GM23338 (cell line): ENCODE measurements at regions not wholly inside any gene's neighbourhood (a gene's known extent, or its start where the extent isn't known, plus 50 kb on each side); places are given as distances from the start of the nearest gene placed in this dataset.
A peak's percentile ranks its signal among the peaks of the same experiment; 100 is the strongest.

Source experiments
- ATAC-seq: fragments of 200-7000 bp; cut with Tn5 transposase; 3 replicates; pipeline ENCODE4 v1.9.1; 2020
- DNase-seq: peaks from one replicate; pipeline ENCODE4 v3.0.0-alpha.2; 2015; ENCODE audit warnings: low spot score
- H2AFZ ChIP-seq: fragments of 200-600 bp; sonication (generic); 2 replicates; pipeline ENCODE4 v1.8.0; 2016; ENCODE audit warnings: antibody characterized with exemption, mild to moderate bottlenecking, moderate library complexity
- H3F3A ChIP-seq: fragments of 200-600 bp; sonication (generic); replicated peaks from 2 replicates; pipeline ENCODE4 v1.8.0; 2017; ENCODE audit warnings: antibody characterized with exemption, mixed run types, low read depth
- H3K27ac ChIP-seq: fragments of 200-600 bp; sonication (generic); 2 replicates; pipeline ENCODE4 v1.6.1; 2016; ENCODE audit warnings: low read depth
- H3K27me3 ChIP-seq: fragments of 200-600 bp; sonication (generic); 2 replicates; pipeline ENCODE4 v1.8.0; 2016; ENCODE audit warnings: mild to moderate bottlenecking, mixed run types, moderate library complexity; ENCODE audit not compliant: insufficient read depth
- H3K36me3 ChIP-seq: fragments of 200-600 bp; sonication (generic); 2 replicates; pipeline ENCODE4 v1.8.0; 2016; ENCODE audit warnings: mild to moderate bottlenecking; ENCODE audit not compliant: insufficient read depth
- H3K4me1 ChIP-seq: fragments of 200-600 bp; sonication (generic); 2 replicates; pipeline ENCODE4 v1.8.0; 2016; ENCODE audit warnings: mild to moderate bottlenecking, moderate library complexity; ENCODE audit not compliant: insufficient read depth
- H3K4me2 ChIP-seq: fragments of 200-600 bp; sonication (generic); 2 replicates; pipeline ENCODE4 v1.7.1; 2017; ENCODE audit warnings: mixed run types
- H3K4me3 ChIP-seq: fragments of 200-600 bp; sonication (generic); 2 replicates; pipeline ENCODE4 v1.6.1; 2016; ENCODE audit warnings: mixed run types
- H3K79me2 ChIP-seq: fragments of 200-600 bp; sonication (generic); replicated peaks from 2 replicates; pipeline ENCODE4 v1.8.0; 2017; ENCODE audit warnings: mild to moderate bottlenecking; ENCODE audit not compliant: insufficient read depth
- H3K9me2 ChIP-seq: fragments of 200-600 bp; sonication (generic); 2 replicates; pipeline ENCODE4 v1.8.0; 2017; ENCODE audit not compliant: insufficient read depth
- H4K20me1 ChIP-seq: fragments of 200-600 bp; sonication (generic); replicated peaks from 2 replicates; pipeline ENCODE4 v1.8.0; 2017; ENCODE audit warnings: mild to moderate bottlenecking; ENCODE audit not compliant: insufficient read depth
- H3K27ac Mint-ChIP-seq: 2 replicates; pipeline ENCODE4 v1.8.0; 2020; ENCODE audit warnings: inconsistent platforms, mild to moderate bottlenecking, moderate library complexity, mixed read lengths
- H3K27me3 Mint-ChIP-seq: 3 replicates; pipeline ENCODE4 v1.8.0; 2022; ENCODE audit warnings: low read depth, mild to moderate bottlenecking, moderate library complexity, mixed read lengths, inconsistent platforms; ENCODE audit not compliant: insufficient read depth, poor library complexity
- H3K36me3 Mint-ChIP-seq: 3 replicates; pipeline ENCODE4 v1.8.0; 2021; ENCODE audit warnings: low read depth, mild to moderate bottlenecking, inconsistent platforms, moderate library complexity, mixed read lengths
- H3K4me1 Mint-ChIP-seq: 3 replicates; pipeline ENCODE4 v1.8.0; 2020; ENCODE audit warnings: mild to moderate bottlenecking, inconsistent platforms, mixed read lengths
- H3K4me3 Mint-ChIP-seq: 3 replicates; pipeline ENCODE4 v1.8.0; 2021; ENCODE audit warnings: moderate library complexity, mild to moderate bottlenecking, inconsistent platforms, mixed read lengths
- H3K9me3 Mint-ChIP-seq: 3 replicates; pipeline ENCODE4 v1.8.0; 2020; ENCODE audit warnings: moderate library complexity, mild to moderate bottlenecking, inconsistent platforms, mixed read lengths
- CREB1 ChIP-seq: fragments of 250-450 bp; sonication (Bioruptor Pico); IDR thresholded peaks from 2 replicates; pipeline ENCODE4 v1.5.0; 2020; ENCODE audit warnings: low read depth, mild to moderate bottlenecking, moderate library complexity
- JUNB ChIP-seq: IDR thresholded peaks from one replicate; pipeline ENCODE4 v1.6.1; 2016; ENCODE audit warnings: antibody characterized with exemption; ENCODE audit not compliant: unreplicated experiment
- NANOG ChIP-seq: IDR thresholded peaks from 2 replicates; pipeline ENCODE4 v1.6.1; 2016; ENCODE audit warnings: antibody characterized with exemption, borderline replicate concordance
- POLR2AphosphoS5 ChIP-seq: IDR thresholded peaks from 2 replicates; pipeline ENCODE4 v1.6.1; 2016; ENCODE audit warnings: antibody characterized with exemption, low read depth
- STAT1 ChIP-seq: IDR thresholded peaks from one replicate; pipeline ENCODE4 v1.6.1; 2016; ENCODE audit warnings: antibody characterized with exemption; ENCODE audit not compliant: unreplicated experiment
- ZNF114 ChIP-seq: fragments of 250-450 bp; sonication (Bioruptor Pico); IDR thresholded peaks from 2 replicates; pipeline ENCODE4 v1.5.0; 2020; ENCODE audit warnings: mild to moderate bottlenecking, moderate library complexity
- ZNF331 ChIP-seq: fragments of 250-450 bp; sonication (Bioruptor Pico); IDR thresholded peaks from 2 replicates; pipeline ENCODE4 v1.5.0; 2020; ENCODE audit warnings: low read depth, mild to moderate bottlenecking, moderate library complexity
- TF ChIP-seq, protein P1 (sequence below): fragments of 250-450 bp; sonication (Bioruptor Pico); IDR thresholded peaks from 2 replicates; pipeline ENCODE4 v1.5.0; 2020; ENCODE audit warnings: mild to moderate bottlenecking, moderate library complexity
- TF ChIP-seq, protein P2 (sequence below), 2 experiments: fragments of 200-600 bp in 1 of 2; sonication (generic) in 1 of 2; conservative IDR thresholded peaks; 2 replicates each; pipeline versions ENCODE4 v1.5.1 to v1.6.1; 2016 to 2017; ENCODE audit warnings: antibody characterized with exemption in 2 of 2, low read depth in 2 of 2, mild to moderate bottlenecking in 2 of 2, moderate library complexity in 1 of 2

DNA sequence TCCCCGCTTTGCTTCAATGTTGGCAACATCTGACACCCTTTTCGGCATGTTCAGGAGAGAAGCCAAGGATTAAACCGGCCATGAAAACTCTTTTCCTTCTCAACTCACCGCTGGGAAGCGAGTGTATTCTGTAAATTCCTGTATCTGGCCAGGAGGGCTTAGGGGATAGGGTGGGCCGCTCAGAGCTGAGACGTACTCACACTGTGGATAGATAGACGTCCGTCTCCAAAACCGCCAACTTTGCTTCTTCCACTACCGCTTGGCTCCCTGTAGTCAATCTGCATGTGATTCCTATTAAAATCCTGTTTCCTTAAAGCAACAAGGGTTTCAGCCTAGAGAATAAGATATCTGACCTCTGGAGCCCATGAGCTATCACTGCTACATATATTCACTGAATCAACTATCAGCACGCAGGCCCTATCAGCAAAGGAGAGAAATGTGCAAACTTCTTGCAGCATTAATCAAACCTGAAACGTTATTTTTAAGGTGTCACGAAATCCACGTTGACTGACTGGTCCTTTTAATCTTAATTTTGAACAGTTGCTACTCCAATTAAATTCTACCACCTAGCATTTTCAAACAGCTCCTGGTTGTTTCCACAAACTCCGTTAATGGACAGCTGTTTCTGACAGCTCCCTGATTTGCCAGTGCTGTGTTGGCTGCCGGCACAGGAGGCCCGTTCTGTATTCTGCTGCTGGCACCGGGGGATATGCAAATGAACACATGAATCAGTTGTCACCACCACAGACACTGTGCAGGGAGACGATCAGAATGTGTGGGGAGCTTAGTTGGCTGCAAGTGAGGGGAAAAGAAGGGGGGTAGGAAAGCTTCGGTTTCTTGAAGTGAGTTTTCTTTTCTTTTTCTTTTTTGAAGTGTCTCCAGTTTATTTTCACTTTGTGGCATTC, 438.9 kb upstream of the ARRDC4 start:
- Histone ChIP-seq H3K36me3 (no peaks in the 10 kb centered on the region), H2AFZ (peak overlapping the region; percentile 9; the same call in 1 of the 2 replicates), H3K27ac (no peak overlapping the region), H4K20me1 (no peaks in the 10 kb centered on the region), H3K27me3 (no peaks in the 10 kb centered on the region), H3K4me3 (no peak overlapping the region), H3K79me2 (no peaks in the 10 kb centered on the region), H3K9me2 (peaks cover 5% of the 10 kb centered on the region), H3F3A (no peaks in the 10 kb centered on the region), H3K4me1 (peaks cover 9% of the 10 kb centered on the region; the same call in 1 of the 2 replicates), H3K4me2 (no peak overlapping the region)
- H3K36me3 Mint-ChIP-seq, result no peaks in the 10 kb centered on the region
- no peak overlapping the region for H3K27ac Mint-ChIP-seq
- H3K9me3 Mint-ChIP-seq, result no peaks in the 10 kb centered on the region
- no peaks in the 10 kb centered on the region for H3K27me3 Mint-ChIP-seq
- no peak overlapping the region for H3K4me3 Mint-ChIP-seq
- peaks cover 22% of the 10 kb centered on the region for H3K4me1 Mint-ChIP-seq
- no peak for TF ChIP-seq POLR2AphosphoS5
- no peak for TF ChIP-seq ZNF331
- peak; percentile 11 for DNase-seq
- peak; percentile 53 for ATAC-seq

DNA sequence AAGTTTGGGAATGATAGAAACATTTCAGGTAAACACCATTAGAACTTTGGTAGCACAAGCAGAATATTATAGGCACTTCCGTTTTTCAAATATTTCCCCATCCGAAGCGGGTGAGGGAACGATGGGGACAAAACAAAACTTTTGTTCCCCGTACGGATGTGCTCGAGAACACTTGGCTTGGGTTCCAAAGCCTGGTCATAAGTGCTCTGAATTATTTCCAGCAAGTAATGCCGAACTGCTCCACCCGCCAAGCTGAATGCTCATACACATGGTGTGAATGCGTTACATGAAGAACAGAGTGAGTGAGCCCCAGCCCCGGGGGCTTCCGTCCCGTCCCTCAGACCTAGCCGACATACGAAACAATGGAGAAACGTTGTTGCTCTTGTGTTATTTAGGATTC, 438.2 kb upstream of the ARRDC4 start:
- no peak overlapping the region for H2AFZ ChIP-seq
- no peaks in the 10 kb centered on the region for H3K9me3 Mint-ChIP-seq
- no peak overlapping the region for H3K4me3 ChIP-seq
- H3K36me3 Mint-ChIP-seq, result no peaks in the 10 kb centered on the region
- H3K9me2 ChIP-seq, result peaks cover 3% of the 10 kb centered on the region; the same call in 1 of the 2 replicates
- H3K4me2 ChIP-seq, result no peak overlapping the region
- peaks cover 9% of the 10 kb centered on the region; the same call in 1 of the 2 replicates for H3K4me1 ChIP-seq
- H3K27ac Mint-ChIP-seq, result no peak overlapping the region
- H3K36me3 ChIP-seq, result no peaks in the 10 kb centered on the region
- DNase-seq, result no peak
- peaks cover 22% of the 10 kb centered on the region for H3K4me1 Mint-ChIP-seq
- H3K27ac ChIP-seq, result no peak overlapping the region
- no peaks in the 10 kb centered on the region for H3K27me3 ChIP-seq
- no peak overlapping the region for H3K4me3 Mint-ChIP-seq
- H3K27me3 Mint-ChIP-seq, result no peaks in the 10 kb centered on the region
- ATAC-seq, result no peak
- H3K79me2 ChIP-seq, result no peaks in the 10 kb centered on the region
- no peaks in the 10 kb centered on the region for H3F3A ChIP-seq
- no peaks in the 10 kb centered on the region for H4K20me1 ChIP-seq
- TF ChIP-seq STAT1 (no peak), ZNF331 (no peak), JUNB (no peak), ZNF114 (CRISPR knock-in tag) (no peak), NANOG (no peak), CREB1 (CRISPR knock-in tag) (no peak), POLR2AphosphoS5 (no peak)
- TF ChIP-seq, protein P1, sequence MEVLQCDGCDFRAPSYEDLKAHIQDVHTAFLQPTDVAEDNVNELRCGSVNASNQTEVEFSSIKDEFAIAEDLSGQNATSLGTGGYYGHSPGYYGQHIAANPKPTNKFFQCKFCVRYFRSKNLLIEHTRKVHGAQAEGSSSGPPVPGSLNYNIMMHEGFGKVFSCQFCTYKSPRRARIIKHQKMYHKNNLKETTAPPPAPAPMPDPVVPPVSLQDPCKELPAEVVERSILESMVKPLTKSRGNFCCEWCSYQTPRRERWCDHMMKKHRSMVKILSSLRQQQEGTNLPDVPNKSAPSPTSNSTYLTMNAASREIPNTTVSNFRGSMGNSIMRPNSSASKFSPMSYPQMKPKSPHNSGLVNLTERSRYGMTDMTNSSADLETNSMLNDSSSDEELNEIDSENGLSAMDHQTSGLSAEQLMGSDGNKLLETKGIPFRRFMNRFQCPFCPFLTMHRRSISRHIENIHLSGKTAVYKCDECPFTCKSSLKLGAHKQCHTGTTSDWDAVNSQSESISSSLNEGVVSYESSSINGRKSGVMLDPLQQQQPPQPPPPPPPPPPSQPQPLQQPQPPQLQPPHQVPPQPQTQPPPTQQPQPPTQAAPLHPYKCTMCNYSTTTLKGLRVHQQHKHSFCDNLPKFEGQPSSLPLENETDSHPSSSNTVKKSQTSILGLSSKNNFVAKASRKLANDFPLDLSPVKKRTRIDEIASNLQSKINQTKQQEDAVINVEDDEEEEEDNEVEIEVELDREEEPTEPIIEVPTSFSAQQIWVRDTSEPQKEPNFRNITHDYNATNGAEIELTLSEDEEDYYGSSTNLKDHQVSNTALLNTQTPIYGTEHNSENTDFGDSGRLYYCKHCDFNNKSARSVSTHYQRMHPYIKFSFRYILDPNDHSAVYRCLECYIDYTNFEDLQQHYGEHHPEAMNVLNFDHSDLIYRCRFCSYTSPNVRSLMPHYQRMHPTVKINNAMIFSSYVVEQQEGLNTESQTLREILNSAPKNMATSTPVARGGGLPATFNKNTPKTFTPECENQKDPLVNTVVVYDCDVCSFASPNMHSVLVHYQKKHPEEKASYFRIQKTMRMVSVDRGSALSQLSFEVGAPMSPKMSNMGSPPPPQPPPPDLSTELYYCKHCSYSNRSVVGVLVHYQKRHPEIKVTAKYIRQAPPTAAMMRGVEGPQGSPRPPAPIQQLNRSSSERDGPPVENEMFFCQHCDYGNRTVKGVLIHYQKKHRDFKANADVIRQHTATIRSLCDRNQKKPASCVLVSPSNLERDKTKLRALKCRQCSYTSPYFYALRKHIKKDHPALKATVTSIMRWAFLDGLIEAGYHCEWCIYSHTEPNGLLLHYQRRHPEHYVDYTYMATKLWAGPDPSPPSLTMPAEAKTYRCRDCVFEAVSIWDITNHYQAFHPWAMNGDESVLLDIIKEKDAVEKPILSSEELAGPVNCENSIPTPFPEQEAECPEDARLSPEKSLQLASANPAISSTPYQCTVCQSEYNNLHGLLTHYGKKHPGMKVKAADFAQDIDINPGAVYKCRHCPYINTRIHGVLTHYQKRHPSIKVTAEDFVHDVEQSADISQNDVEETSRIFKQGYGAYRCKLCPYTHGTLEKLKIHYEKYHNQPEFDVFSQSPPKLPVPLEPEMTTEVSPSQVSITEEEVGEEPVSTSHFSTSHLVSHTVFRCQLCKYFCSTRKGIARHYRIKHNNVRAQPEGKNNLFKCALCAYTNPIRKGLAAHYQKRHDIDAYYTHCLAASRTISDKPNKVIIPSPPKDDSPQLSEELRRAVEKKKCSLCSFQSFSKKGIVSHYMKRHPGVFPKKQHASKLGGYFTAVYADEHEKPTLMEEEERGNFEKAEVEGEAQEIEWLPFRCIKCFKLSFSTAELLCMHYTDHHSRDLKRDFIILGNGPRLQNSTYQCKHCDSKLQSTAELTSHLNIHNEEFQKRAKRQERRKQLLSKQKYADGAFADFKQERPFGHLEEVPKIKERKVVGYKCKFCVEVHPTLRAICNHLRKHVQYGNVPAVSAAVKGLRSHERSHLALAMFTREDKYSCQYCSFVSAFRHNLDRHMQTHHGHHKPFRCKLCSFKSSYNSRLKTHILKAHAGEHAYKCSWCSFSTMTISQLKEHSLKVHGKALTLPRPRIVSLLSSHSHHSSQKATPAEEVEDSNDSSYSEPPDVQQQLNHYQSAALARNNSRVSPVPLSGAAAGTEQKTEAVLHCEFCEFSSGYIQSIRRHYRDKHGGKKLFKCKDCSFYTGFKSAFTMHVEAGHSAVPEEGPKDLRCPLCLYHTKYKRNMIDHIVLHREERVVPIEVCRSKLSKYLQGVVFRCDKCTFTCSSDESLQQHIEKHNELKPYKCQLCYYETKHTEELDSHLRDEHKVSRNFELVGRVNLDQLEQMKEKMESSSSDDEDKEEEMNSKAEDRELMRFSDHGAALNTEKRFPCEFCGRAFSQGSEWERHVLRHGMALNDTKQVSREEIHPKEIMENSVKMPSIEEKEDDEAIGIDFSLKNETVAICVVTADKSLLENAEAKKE (CRISPR knock-in tag), result no peak
- TF ChIP-seq, protein P2, sequence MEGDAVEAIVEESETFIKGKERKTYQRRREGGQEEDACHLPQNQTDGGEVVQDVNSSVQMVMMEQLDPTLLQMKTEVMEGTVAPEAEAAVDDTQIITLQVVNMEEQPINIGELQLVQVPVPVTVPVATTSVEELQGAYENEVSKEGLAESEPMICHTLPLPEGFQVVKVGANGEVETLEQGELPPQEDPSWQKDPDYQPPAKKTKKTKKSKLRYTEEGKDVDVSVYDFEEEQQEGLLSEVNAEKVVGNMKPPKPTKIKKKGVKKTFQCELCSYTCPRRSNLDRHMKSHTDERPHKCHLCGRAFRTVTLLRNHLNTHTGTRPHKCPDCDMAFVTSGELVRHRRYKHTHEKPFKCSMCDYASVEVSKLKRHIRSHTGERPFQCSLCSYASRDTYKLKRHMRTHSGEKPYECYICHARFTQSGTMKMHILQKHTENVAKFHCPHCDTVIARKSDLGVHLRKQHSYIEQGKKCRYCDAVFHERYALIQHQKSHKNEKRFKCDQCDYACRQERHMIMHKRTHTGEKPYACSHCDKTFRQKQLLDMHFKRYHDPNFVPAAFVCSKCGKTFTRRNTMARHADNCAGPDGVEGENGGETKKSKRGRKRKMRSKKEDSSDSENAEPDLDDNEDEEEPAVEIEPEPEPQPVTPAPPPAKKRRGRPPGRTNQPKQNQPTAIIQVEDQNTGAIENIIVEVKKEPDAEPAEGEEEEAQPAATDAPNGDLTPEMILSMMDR (conservative IDR thresholded peaks at IDR 0.05; ENCODE audit: low read depth in 2 of 2), result no peak
